ENCODE measurements at regions not wholly inside any gene's neighbourhood (a gene's known extent, or its start where the extent isn't known, plus 50 kb on each side); places are given as distances from the start of the nearest gene placed in this dataset.

DNA sequence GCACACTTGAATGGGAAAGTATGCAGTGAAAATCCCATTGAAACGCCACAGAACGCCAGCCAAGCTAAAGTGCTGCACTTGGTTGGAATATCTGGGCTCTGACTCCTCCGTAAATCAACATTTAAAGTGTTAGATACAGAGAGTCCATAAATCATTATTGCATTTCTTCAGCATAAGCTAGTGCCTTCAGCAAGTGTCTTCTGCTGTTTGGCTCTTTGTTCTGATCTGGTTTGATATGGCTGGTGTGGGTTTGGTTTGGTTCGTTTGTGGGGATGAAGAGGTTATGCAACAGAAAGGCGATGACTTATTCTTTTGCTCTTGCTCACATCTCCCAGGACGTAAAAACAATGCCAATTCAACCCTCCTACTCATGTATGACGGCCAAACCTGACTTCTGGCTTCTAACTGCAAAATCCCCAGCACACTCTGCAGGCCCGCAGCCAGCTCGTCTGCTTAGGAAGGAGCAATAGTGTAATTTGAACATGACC lies 121.8 kb upstream of the ERG start:
- Histone ChIP-seq H3K36me3 (ENCODE audit: insufficient read depth, low read length) (no peaks in the 10 kb centered on the region), H3K4me3 (ENCODE audit: low read length) (no peak overlapping the region), H3K4me2 (ENCODE audit: low read length) (no peak overlapping the region), H3K4me1 (ENCODE audit: control insufficient read depth, insufficient read depth, low read length) (no peaks in the 10 kb centered on the region), H3K27me3 (ENCODE audit: control insufficient read depth, insufficient read depth, low read length) (peaks cover 62% of the 10 kb centered on the region), H3K9ac (ENCODE audit: low read depth, low read length) (no peak overlapping the region), H3K9me3 (replicated peaks; ENCODE audit: low read length) (no peaks in the 10 kb centered on the region)

DNA sequence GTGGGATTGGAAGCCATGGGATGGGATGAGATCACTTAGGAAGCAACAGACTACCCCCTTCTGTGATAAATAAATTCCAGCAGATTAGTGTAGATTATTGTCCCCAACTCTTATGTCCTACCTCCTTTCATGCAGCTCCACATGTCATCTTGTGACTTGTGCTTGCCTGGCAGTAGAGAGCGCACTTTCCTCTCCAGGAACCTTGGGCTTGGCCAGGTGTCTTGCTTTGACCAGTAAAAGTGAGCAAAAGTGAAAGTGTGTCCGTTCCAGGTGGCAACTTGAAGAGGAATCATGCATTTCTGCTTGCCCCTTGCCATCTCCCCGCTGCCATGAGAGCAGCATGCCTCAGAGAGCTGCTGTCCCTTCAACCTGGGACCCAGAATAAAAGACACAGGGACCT lies 122.9 kb upstream of the ERG start:
- Histone ChIP-seq H3K4me2 (ENCODE audit: low read length) (no peak overlapping the region), H3K4me1 (ENCODE audit: control insufficient read depth, insufficient read depth, low read length) (no peaks in the 10 kb centered on the region), H3K4me3 (ENCODE audit: low read length) (no peak overlapping the region), H3K27me3 (ENCODE audit: control insufficient read depth, insufficient read depth, low read length) (peaks cover 53% of the 10 kb centered on the region), H3K36me3 (ENCODE audit: insufficient read depth, low read length) (no peaks in the 10 kb centered on the region), H3K9ac (ENCODE audit: low read depth, low read length) (no peak overlapping the region), H3K9me3 (replicated peaks; ENCODE audit: low read length) (no peaks in the 10 kb centered on the region)

DNA sequence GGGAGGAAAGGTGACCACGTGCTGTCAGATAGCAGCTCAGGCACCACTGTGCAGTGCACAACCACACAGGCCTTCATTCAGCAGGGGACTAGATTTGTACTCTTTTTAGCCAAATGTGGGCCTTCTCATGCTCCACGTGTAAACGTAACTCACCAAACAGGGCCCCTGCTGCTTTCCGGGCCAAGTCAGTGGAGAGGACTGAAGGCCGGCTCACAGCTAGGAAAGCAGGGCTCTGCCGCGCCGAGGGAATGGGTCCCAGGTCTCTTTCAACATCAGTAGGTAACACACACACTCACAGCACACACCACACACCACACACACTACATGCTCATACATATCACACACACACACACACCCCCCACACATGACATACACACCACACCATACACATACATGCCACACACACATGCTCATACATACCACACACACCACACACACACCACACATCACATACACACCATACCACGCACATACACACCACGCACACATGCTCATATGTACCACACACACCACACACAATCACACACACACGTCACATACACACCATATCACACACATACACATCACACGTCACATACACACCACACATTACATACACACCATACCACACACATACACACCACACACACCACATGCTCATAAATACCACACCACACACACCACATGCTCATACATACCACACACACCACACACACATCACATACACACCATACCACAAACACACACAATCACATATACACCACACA lies 124.0 kb upstream of the ERG start:
- no peaks in the 10 kb centered on the region for H3K36me3 ChIP-seq (ENCODE audit: insufficient read depth, low read length)
- peaks cover 55% of the 10 kb centered on the region for H3K27me3 ChIP-seq (ENCODE audit: control insufficient read depth, insufficient read depth, low read length)
- no peaks in the 10 kb centered on the region for H3K4me1 ChIP-seq (ENCODE audit: control insufficient read depth, insufficient read depth, low read length)

DNA sequence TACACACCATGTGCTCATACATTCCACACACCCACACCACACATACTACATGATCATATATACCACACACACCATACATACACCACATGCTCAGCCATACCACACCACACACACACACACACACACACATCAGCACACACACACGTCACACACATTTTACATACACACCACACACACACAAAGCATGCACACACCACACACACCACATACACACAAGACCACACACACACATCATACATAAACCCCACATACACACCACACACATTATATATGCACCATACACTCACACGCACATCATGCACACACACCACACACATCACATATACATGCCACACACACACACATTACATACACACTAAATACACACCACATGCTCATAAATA lies 124.5 kb upstream of the ERG start:
- Histone ChIP-seq H3K4me1 (ENCODE audit: control insufficient read depth, insufficient read depth, low read length) (no peaks in the 10 kb centered on the region), H3K27me3 (ENCODE audit: control insufficient read depth, insufficient read depth, low read length) (peaks cover 50% of the 10 kb centered on the region), H3K36me3 (ENCODE audit: insufficient read depth, low read length) (no peaks in the 10 kb centered on the region), H3K4me3 (ENCODE audit: low read length) (no peak overlapping the region), H3K9me3 (replicated peaks; ENCODE audit: low read length) (no peaks in the 10 kb centered on the region), H3K9ac (ENCODE audit: low read depth, low read length) (no peak overlapping the region), H3K4me2 (ENCODE audit: low read length) (no peak overlapping the region)

More for the DNA sequence above, 124.0 kb upstream of the ERG start:
- no peak overlapping the region for H3K4me3 ChIP-seq (ENCODE audit: low read length)
- H3K9me3 ChIP-seq (replicated peaks; ENCODE audit: low read length): no peaks in the 10 kb centered on the region
- H3K9ac ChIP-seq (ENCODE audit: low read depth, low read length): no peak overlapping the region
- H3K4me2 ChIP-seq (ENCODE audit: low read length): no peak overlapping the region

DNA sequence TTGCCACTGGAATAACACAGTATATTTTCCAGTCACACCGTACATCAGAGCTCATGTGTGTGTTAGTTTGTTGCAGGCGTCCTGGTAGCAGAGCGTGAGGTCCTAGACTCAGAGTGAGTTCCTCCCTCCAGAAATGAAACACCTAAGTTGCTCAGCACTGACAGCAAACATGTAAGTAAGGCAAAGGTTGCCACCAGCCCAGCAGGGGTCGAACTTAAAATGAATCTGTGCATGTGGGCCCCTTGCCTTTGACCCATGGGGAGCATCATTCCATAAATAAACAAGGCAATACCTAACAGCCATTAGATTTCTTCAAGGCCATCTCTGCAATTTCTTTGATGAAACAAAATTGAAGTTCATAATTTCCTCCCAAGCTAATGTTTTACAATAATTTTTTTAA lies 125.3 kb upstream of the ERG start:
- Histone ChIP-seq H3K4me3 (ENCODE audit: low read length) (no peak overlapping the region), H3K4me1 (ENCODE audit: control insufficient read depth, insufficient read depth, low read length) (no peaks in the 10 kb centered on the region), H3K27me3 (ENCODE audit: control insufficient read depth, insufficient read depth, low read length) (peaks cover 46% of the 10 kb centered on the region), H3K4me2 (ENCODE audit: low read length) (no peak overlapping the region), H3K36me3 (ENCODE audit: insufficient read depth, low read length) (no peaks in the 10 kb centered on the region), H3K9ac (ENCODE audit: low read depth, low read length) (no peak overlapping the region), H3K9me3 (replicated peaks; ENCODE audit: low read length) (no peaks in the 10 kb centered on the region)

DNA sequence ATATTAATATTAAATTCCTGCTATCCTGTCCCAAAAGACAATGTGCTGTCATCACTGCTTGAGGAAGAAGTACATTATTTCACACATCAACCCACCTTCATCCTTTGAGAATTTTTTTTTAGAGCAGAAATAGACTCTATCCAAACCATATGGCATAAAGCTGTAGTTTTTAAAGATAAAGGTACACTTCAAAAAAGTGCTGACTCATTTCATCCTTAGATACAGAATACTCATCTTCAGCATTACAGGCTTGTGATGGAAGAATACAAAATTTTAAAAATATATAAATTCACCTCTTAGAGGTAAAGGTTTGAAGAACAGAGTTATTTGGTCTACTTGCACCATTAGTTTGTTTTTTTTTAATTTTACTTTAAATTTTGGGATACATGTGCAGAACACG lies 126.7 kb upstream of the ERG start:
- Histone ChIP-seq H3K4me1 (ENCODE audit: control insufficient read depth, insufficient read depth, low read length) (no peaks in the 10 kb centered on the region), H3K27me3 (ENCODE audit: control insufficient read depth, insufficient read depth, low read length) (peaks cover 38% of the 10 kb centered on the region), H3K36me3 (ENCODE audit: insufficient read depth, low read length) (no peaks in the 10 kb centered on the region), H3K4me3 (ENCODE audit: low read length) (no peak overlapping the region), H3K9ac (ENCODE audit: low read depth, low read length) (no peak overlapping the region), H3K4me2 (ENCODE audit: low read length) (no peak overlapping the region), H3K9me3 (replicated peaks; ENCODE audit: low read length) (no peaks in the 10 kb centered on the region)

DNA sequence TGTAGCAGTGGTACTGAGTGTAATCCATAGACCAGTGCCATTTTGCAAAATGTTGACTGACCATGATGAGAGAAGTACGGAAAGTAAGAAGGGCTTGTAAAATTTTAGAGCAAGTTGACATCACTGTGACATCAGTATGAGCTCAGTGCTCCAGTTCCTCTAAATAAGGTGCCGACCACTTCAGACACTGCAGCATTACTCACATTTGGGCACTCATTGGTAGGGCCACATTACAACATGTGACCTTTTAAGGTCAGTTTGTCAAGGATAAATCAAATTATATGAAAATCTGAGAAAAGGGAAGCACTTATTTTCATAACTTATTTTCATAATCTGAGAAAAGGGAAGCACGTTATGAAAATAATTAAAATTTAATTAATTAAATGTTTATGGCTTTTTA lies 128.0 kb upstream of the ERG start:
- Histone ChIP-seq H3K36me3 (ENCODE audit: insufficient read depth, low read length) (no peaks in the 10 kb centered on the region), H3K9me3 (replicated peaks; ENCODE audit: low read length) (no peaks in the 10 kb centered on the region), H3K9ac (ENCODE audit: low read depth, low read length) (no peak overlapping the region), H3K4me2 (ENCODE audit: low read length) (no peak overlapping the region), H3K4me3 (ENCODE audit: low read length) (no peak overlapping the region), H3K4me1 (ENCODE audit: control insufficient read depth, insufficient read depth, low read length) (peaks cover 5% of the 10 kb centered on the region), H3K27me3 (ENCODE audit: control insufficient read depth, insufficient read depth, low read length) (peaks cover 37% of the 10 kb centered on the region)

DNA sequence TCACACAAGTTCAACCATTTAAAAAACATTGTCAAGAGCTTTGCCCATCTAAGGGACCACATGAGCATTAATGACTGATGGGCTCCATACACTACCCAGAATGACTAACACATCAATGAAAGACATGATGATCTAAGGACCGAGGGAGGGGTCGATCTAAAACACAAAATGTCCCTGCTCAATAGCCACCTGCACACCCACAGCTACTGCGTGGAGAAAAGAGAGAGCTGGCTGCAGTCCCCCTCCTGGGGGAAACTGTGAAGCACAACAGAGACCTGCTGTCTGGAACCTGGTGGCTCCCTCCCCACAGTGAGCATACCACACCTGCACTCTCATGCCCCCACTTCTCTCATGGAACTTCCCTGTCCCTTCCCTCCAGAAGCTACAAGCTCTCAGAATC lies 130.1 kb upstream of the ERG start:
- Histone ChIP-seq H3K36me3 (ENCODE audit: insufficient read depth, low read length) (no peaks in the 10 kb centered on the region), H3K27me3 (ENCODE audit: control insufficient read depth, insufficient read depth, low read length) (peaks cover 49% of the 10 kb centered on the region), H3K4me1 (ENCODE audit: control insufficient read depth, insufficient read depth, low read length) (peaks cover 9% of the 10 kb centered on the region), H3K4me3 (ENCODE audit: low read length) (no peak overlapping the region), H3K9ac (ENCODE audit: low read depth, low read length) (no peak overlapping the region), H3K4me2 (ENCODE audit: low read length) (no peak overlapping the region), H3K9me3 (replicated peaks; ENCODE audit: low read length) (no peaks in the 10 kb centered on the region)

DNA sequence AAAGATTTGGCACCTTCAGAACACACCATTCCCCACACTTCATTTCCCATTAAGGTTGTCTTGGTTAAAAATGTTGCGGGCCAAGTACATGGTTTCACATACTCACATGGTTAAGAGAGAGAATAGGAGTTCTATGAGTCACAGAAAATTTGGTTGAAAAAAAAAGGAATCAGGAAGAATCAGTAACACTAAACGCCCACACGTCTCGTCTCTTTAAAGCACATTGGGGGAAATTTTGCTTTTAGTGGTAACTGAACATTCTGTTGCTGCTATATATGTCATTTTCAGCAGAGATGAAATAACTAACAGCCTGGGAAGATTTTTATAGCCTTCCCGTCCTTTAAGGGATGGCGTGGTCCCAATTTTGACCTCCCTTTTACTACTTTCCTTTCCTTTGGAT lies 132.9 kb upstream of the ERG start:
- peak overlapping the region; percentile 12 for H3K4me2 ChIP-seq (ENCODE audit: low read length)
- no peak overlapping the region for H3K9ac ChIP-seq (ENCODE audit: low read depth, low read length)
- H3K4me3 ChIP-seq (ENCODE audit: low read length): no peak overlapping the region
- H3K9me3 ChIP-seq (replicated peaks; ENCODE audit: low read length): no peaks in the 10 kb centered on the region
- H3K36me3 ChIP-seq (ENCODE audit: insufficient read depth, low read length): no peaks in the 10 kb centered on the region
- peaks cover 9% of the 10 kb centered on the region for H3K4me1 ChIP-seq (ENCODE audit: control insufficient read depth, insufficient read depth, low read length)
- H3K27me3 ChIP-seq (ENCODE audit: control insufficient read depth, insufficient read depth, low read length): peaks cover 70% of the 10 kb centered on the region

DNA sequence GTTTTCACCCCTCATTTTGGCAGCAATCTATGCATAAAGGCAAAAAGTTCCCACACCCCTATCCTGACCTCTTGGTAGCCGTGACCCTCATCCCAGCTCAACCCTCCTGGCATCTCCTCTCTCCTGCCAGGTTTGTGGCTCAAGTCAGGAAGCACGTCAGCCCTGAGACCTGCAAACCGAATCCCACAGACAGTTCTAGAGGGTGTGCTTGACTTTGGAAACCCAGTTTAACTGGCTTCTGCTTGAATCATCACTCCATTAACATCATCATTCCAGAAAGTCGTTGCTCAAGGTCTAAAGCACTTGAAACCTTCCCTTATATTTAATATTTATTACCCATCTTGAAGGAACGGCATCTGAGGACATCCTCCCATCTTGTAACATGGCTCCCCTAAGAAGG lies 133.4 kb upstream of the ERG start:
- H3K9me3 ChIP-seq (replicated peaks; ENCODE audit: low read length): no peaks in the 10 kb centered on the region
- H3K27me3 ChIP-seq (ENCODE audit: control insufficient read depth, insufficient read depth, low read length): peaks cover 72% of the 10 kb centered on the region
- no peaks in the 10 kb centered on the region for H3K36me3 ChIP-seq (ENCODE audit: insufficient read depth, low read length)
- H3K4me1 ChIP-seq (ENCODE audit: control insufficient read depth, insufficient read depth, low read length): peaks cover 9% of the 10 kb centered on the region
- no peak overlapping the region for H3K4me3 ChIP-seq (ENCODE audit: low read length)
- H3K9ac ChIP-seq (ENCODE audit: low read depth, low read length): no peak overlapping the region
- peak overlapping the region; percentile 12 for H3K4me2 ChIP-seq (ENCODE audit: low read length)

DNA sequence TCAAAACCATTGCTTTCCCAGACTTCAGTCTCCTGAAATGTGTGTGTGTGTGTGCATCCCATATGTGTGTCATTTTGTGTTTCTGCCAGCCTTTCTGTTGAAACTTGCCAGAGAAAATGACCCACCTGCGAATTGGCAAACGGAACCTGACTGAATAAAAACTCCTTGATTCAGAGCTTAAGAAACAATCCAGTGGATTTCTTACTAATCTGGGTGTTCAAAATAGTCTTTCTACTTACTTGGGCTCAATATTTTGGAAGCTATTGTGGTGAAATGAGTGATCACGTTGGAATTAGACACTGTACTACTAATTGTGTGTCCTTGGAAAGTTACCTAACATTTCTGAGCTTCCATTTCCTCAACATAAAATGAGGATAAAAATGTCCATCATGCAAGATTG lies 138.9 kb upstream of the ERG start:
- H3K9me3 ChIP-seq (replicated peaks; ENCODE audit: low read length): no peaks in the 10 kb centered on the region
- no peak overlapping the region for H3K4me3 ChIP-seq (ENCODE audit: low read length)
- no peak overlapping the region for H3K4me2 ChIP-seq (ENCODE audit: low read length)
- H3K27me3 ChIP-seq (ENCODE audit: control insufficient read depth, insufficient read depth, low read length): peaks cover 91% of the 10 kb centered on the region
- no peak overlapping the region for H3K9ac ChIP-seq (ENCODE audit: low read depth, low read length)
- no peaks in the 10 kb centered on the region for H3K36me3 ChIP-seq (ENCODE audit: insufficient read depth, low read length)
- H3K4me1 ChIP-seq (ENCODE audit: control insufficient read depth, insufficient read depth, low read length): no peaks in the 10 kb centered on the region
